Lower lobe of right lung (tissue), 2 donors: ENCODE measurements at regions not wholly inside any gene's neighbourhood (a gene's known extent, or its start where the extent isn't known, plus 50 kb on each side); places are given as distances from the start of the nearest gene placed in this dataset.

ENCODE experiments used
- ATAC-seq, 2 donors: fragments of 200-7000 bp; cut with Tn5 transposase; one replicate each; pipeline ENCODE4 v1.9.1; 2020 to 2022; ENCODE audit warnings: mild to moderate bottlenecking in 2 of 2, moderate library complexity in 2 of 2
- DNase-seq: peaks from one replicate; pipeline ENCODE4 v3.0.0-alpha.2; 2020
- H3K27ac ChIP-seq: fragments of 200-600 bp; one replicate; pipeline ENCODE4 v1.8.0; 2022
- H3K27me3 ChIP-seq: fragments of 200-600 bp; one replicate; pipeline ENCODE4 v1.8.0; 2022; ENCODE audit warnings: low read depth
- H3K36me3 ChIP-seq: fragments of 200-600 bp; one replicate; pipeline ENCODE4 v1.8.0; 2022; ENCODE audit warnings: mild to moderate bottlenecking
- H3K4me1 ChIP-seq: fragments of 200-600 bp; one replicate; pipeline ENCODE4 v1.8.0; 2022
- H3K4me3 ChIP-seq: fragments of 200-600 bp; one replicate; pipeline ENCODE4 v1.8.0; 2022; ENCODE audit warnings: mild to moderate bottlenecking
- H3K9me3 ChIP-seq: fragments of 200-600 bp; one replicate; pipeline ENCODE4 v1.8.0; 2022
- CTCF ChIP-seq: fragments of 200-600 bp; IDR thresholded peaks from one replicate; pipeline ENCODE4 v1.8.0; 2022; ENCODE audit warnings: antibody characterized with exemption, mild to moderate bottlenecking
- intact Hi-C: fragments of 100-400 bp; cut with DNase I; formaldehyde crosslinking; loops from one replicate; pipeline ENCODE4 v1.11.0; 2022
- donor health status: DM: no; HTN: yes; CAD: no; lungs with severe emphysema.

GRCh38 chr6:3663811-3664210 is 87.7 kb downstream of the PXDC1 start:
- ATAC-seq (no peak), DNase-seq (no peak)
- H3K27ac ChIP-seq: no peak overlapping the region

GRCh38 chr6:3663081-3663480 is 88.4 kb downstream of the PXDC1 start:
- Histone ChIP-seq H3K4me3 (no peak overlapping the region), H3K36me3 (no peaks in the 10 kb centered on the region), H3K27ac (no peak overlapping the region), H3K9me3 (no peaks in the 10 kb centered on the region), H3K27me3 (no peaks in the 10 kb centered on the region), H3K4me1 (peaks cover 7% of the 10 kb centered on the region)
- no peak for TF ChIP-seq CTCF
- DNase-seq (no peak), ATAC-seq (no peak)
- intact Hi-C loops: no loop called here

More at GRCh38 chr6:3663811-3664210, 87.7 kb downstream of the PXDC1 start:
- H3K27me3 ChIP-seq: no peaks in the 10 kb centered on the region
- intact Hi-C loops: no loop called here
- H3K4me1 ChIP-seq: peaks cover 7% of the 10 kb centered on the region
- TF ChIP-seq CTCF: no peak
- no peaks in the 10 kb centered on the region for H3K36me3 ChIP-seq
- no peaks in the 10 kb centered on the region for H3K9me3 ChIP-seq
- H3K4me3 ChIP-seq: no peak overlapping the region

DNA sequence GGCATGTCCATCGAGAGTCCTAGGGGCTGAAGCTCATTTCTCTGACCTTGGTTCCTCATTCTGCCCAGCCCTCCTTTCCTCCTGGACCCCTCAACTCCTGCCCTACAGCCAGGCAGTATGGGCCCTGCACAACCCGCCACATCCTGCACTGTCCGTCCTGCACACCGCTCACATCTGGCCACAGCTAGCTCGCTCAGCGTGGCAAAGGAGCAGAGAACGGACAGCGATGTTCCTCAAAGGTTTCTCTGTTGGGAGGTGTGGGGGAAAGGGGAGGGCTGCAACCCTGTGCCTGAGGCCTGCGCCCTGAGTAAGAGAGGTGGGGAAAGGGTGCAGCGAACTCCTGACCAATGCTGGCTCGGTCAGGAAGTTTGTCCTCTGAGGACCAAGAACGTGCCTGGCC is 90.1 kb downstream of the PXDC1 start:
- no peaks in the 10 kb centered on the region for H3K36me3 ChIP-seq
- no peak overlapping the region for H3K4me3 ChIP-seq
- no peak overlapping the region for H3K27ac ChIP-seq
- no peak for ATAC-seq
- intact Hi-C loops: no loop called here
- H3K9me3 ChIP-seq: no peaks in the 10 kb centered on the region
- no peak for DNase-seq
- no peaks in the 10 kb centered on the region for H3K27me3 ChIP-seq
- no peak for TF ChIP-seq CTCF
- H3K4me1 ChIP-seq: peaks cover 7% of the 10 kb centered on the region

- Histone ChIP-seq H3K4me1 (peaks cover 7% of the 10 kb centered on the region), H3K27ac (no peak overlapping the region), H3K9me3 (no peaks in the 10 kb centered on the region), H3K36me3 (no peaks in the 10 kb centered on the region), H3K27me3 (no peaks in the 10 kb centered on the region), H3K4me3 (no peak overlapping the region)
- DNase-seq (no peak), ATAC-seq (no peak)
- intact Hi-C loops: no loop called here
- no peak for TF ChIP-seq CTCF
Observed at GRCh38 chr6:3660473-3660872, 91.0 kb downstream of the PXDC1 start.

- H3K36me3 ChIP-seq: no peaks in the 10 kb centered on the region
- no peak overlapping the region for H3K4me3 ChIP-seq
- no peak overlapping the region for H3K27ac ChIP-seq
- H3K9me3 ChIP-seq: no peaks in the 10 kb centered on the region
- no peak for TF ChIP-seq CTCF
- intact Hi-C loops: no loop called here
- ATAC-seq: no peak
- peaks cover 1% of the 10 kb centered on the region for H3K4me1 ChIP-seq
- H3K27me3 ChIP-seq: no peaks in the 10 kb centered on the region
- DNase-seq: no peak
Observed at GRCh38 chr6:3659748-3660147, 91.8 kb downstream of the PXDC1 start.

- no peak for TF ChIP-seq CTCF
- ATAC-seq (no peak), DNase-seq (no peak)
- Histone ChIP-seq H3K9me3 (no peaks in the 10 kb centered on the region), H3K27ac (no peak overlapping the region), H3K4me1 (no peaks in the 10 kb centered on the region), H3K36me3 (no peaks in the 10 kb centered on the region), H3K4me3 (no peak overlapping the region), H3K27me3 (no peaks in the 10 kb centered on the region)
- intact Hi-C loops: no loop called here
Observed at GRCh38 chr6:3656076-3656475, 95.4 kb downstream of the PXDC1 start.
